PC-3 (cell line): ENCODE measurements at regions not wholly inside any gene's neighbourhood (a gene's known extent, or its start where the extent isn't known, plus 50 kb on each side); places are given as distances from the start of the nearest gene placed in this dataset.

Source experiments
- CTCF ChIP-seq: fragments of 300-600 bp; sonication (generic); conservative IDR thresholded peaks from 2 replicates; pipeline ENCODE4 v1.5.1; 2017; ENCODE audit warnings: antibody characterized with exemption, low read depth, mild to moderate bottlenecking, low read length
- EZH2 ChIP-seq: fragments of 300-600 bp; sonication (generic); IDR thresholded peaks from one replicate; pipeline ENCODE4 v1.6.1; 2017; ENCODE audit warnings: antibody characterized with exemption, mild to moderate bottlenecking, low read length; ENCODE audit not compliant: unreplicated experiment
- EZH2phosphoT487 ChIP-seq: fragments of 300-600 bp; sonication (generic); IDR thresholded peaks from 2 replicates; pipeline ENCODE4 v1.6.1; 2018; ENCODE audit warnings: mild to moderate bottlenecking, antibody characterized with exemption, low read length, borderline replicate concordance

DNA sequence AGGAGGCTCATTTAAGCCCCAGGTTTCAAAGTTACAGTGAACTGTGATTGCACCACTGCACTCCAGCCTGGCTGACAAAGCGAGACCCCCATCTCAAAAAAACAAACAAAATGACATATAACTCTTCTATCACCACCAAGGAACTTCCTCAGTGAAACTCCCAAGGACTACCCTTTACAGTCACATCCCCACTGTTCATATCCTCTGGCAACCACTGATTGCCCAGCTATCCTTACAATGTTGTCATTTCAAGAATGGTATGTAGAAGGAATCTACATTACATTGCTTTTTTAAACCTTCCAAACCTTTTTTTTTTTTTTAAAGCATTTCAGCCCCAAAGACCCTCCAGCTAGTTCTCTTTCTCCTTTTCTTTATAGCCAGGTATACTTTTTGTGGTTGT lies 123.1 kb upstream of the CARMIL1 start:
- TF ChIP-seq EZH2 = no peak
- TF ChIP-seq CTCF = no peak
- no peak for TF ChIP-seq EZH2phosphoT487
